RCC 7860 (cell line): ENCODE measurements at regions not wholly inside any gene's neighbourhood (a gene's known extent, or its start where the extent isn't known, plus 50 kb on each side); places are given as distances from the start of the nearest gene placed in this dataset.

Experiments used
- DNase-seq: peaks from one replicate; pipeline ENCODE4 v3.0.0-alpha.2; 2015; ENCODE audit warnings: low spot score
- FAIRE-seq: peaks from 2 replicates; lab custom pipeline; 2012; peaks lifted over from hg19 to GRCh38; lab: Jason Lieb, UNC

DNA sequence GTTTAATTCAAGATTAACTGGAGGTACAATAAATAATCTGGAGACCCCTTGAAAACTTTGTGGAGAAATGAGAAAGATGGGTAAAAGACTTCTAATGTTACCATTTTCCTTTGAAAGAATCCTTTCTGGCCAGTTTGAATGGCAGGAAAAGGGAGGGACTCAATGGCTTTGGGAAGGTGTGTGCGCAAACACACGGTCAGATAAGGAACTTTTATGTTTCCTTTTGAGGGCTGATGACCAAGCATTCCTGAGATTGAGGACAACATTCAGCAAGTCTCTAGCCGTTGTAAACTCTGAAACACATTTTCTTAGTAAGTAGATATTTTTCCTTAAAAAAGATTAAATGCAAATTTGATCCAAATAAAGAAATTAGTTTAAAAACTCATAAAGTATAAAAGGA lies 909.7 kb upstream of the TENM4 start:
- no peak for FAIRE-seq
- no peak for DNase-seq

- DNase-seq, result no peak
- FAIRE-seq, result no peak
These were observed 909.2 kb upstream of the TENM4 start for GRCh38 chr11:80349997-80350396.

DNA sequence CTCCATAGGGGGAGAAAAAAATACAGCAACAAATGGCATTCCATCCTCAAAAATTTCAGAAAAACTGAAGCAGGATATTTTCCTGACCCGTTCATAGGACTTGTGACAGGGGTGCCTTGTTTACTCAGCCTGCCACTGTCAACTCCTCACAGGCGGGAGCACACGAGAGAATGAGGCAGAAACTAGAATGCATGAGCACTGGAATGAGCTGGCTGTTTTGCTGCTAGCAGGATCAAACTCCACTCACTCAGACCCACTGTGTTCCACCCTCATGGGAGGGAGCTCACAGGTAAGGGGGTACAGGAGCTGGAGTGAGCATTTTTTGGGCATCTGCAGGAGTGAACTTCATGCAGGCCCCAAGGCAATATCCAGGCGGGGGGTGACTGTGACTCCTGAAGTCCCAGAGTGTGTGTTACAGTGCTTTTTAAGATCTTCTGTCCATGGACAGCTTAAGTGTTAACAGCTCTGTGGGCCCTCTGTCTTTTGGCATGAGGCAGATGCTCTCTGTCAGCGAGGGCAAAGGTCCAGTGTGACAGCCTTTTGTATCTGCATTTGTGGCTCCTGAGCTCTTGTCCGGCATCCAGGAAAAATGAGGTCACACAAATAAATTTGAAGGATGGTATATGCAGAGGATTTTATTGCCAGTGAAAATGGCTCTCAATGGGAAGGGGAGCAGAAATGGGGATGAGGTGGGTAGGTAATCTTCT lies 905.7 kb upstream of the TENM4 start:
- FAIRE-seq, result no peak
- DNase-seq, result no peak

DNA sequence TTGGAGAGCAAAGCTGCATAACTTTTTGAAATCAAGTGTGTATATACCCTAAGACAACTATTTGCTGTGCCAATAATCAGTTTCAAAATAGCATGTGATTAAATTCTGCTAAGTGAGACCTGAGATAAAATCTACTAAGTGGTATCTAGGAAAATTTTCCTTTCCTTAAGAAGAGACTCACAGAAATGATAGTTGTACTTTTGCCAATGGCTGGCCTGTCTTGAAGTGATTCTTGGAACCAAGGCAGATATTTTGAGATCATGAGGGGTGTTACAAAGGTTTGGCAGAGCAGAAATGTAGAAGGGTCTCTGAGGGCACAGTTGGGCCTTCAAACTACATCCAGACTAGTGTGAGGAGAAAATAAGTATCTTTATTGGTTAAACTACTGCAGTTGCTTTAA lies 902.6 kb upstream of the TENM4 start:
- FAIRE-seq (no peak), DNase-seq (no peak)

GRCh38 chr11:80338231-80338630 lies 897.4 kb upstream of the TENM4 start:
- FAIRE-seq, result no peak
- no peak for DNase-seq

DNA sequence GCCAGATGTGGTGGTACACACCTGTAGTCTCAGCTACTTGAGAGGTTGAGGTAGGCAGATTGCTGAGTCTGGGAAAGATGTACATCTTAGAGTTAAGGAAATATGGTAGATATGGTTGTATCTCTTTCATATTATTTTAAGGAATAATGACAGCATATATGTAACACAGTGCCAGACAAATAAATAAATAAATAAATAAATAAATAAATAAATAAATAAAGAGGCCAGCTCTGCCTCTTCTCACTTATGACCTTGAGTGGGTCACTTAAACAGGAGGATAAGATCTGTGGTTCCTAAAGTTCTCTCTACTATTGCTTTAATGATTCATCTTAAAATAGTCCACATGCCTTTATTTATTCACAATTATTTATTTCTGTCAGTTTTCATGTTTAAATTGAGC lies 890.9 kb upstream of the TENM4 start:
- DNase-seq (no peak), FAIRE-seq (no peak)

GRCh38 chr11:80330264-80330663 lies 889.4 kb upstream of the TENM4 start:
- no peak for FAIRE-seq

GRCh38 chr11:80328774-80329173 lies 887.9 kb upstream of the TENM4 start:
- no peak for FAIRE-seq

More at GRCh38 chr11:80330264-80330663, 889.4 kb upstream of the TENM4 start:
- no peak for DNase-seq

DNA sequence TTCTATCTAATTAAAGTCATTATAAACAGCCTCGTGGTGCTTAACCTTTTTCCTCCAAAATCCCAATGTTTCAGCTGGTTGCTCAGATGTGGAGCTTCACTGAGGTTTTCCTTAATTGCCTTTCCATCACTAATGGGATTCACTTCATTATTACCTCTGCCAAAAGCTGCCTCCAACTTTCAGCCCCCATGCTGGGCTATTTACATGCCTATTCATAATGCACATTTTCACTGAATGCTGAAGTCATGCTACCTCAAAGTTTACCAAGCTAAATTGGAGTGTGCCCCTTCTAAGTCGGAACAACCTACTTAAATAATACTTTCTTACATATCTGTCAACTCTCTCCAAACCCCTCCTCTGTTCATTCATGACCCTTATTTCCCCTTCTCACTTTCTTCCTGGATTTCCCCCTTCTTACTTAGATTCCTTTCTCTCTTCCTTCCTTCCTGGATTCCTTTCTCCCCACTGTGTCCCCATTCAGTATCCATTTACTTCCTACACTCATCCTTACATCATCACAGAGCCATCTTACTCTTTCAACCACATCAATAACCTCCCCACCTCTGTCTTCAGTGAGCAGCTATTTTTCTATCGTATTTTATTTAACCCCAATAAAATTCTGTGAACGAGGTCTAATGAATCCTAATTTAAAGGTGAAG lies 887.3 kb upstream of the TENM4 start:
- FAIRE-seq (no peak), DNase-seq (no peak)

More at GRCh38 chr11:80328774-80329173, 887.9 kb upstream of the TENM4 start:
- no peak for DNase-seq

DNA sequence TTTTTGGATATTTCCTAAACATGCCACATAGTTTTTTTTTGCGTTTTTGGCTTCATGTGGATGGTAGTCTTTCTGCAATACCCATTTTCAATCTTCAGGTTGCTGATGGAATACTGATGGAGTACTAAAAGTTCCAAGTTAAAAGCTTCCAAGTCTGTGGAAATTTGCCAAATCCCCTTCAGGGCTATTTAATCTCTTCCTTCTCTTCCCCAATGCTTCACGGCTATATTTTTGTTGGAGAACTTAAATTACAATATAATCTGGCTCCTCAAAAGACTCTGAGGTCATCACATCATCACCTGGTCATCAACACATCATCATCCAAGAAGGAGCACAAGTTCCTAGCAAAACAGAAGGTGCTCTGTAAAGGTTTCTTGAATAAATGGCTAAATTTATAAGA lies 881.0 kb upstream of the TENM4 start:
- FAIRE-seq (no peak), DNase-seq (no peak)

DNA sequence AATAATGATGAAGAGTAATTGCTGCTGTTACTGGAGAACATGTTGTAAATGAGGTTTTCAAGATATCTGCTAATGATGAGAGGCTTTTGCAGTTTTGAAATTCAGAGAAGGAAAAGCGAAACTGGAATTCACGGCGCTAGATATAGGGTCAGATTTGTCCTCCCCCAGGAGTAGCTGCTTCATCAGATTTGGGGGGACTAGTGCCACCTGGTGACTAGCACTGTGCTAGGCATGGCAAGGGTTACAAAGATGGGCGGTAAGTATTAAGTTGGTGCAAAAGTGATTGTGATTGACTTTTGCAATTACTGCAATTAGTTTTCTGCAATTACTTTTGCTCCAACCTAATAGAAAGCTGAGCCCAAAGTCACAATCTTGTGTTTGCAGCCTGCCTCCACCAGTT lies 879.9 kb upstream of the TENM4 start:
- DNase-seq (peak; percentile 49), FAIRE-seq (no peak)

GRCh38 chr11:80320226-80320625 lies 879.4 kb upstream of the TENM4 start:
- FAIRE-seq (no peak), DNase-seq (no peak)

DNA sequence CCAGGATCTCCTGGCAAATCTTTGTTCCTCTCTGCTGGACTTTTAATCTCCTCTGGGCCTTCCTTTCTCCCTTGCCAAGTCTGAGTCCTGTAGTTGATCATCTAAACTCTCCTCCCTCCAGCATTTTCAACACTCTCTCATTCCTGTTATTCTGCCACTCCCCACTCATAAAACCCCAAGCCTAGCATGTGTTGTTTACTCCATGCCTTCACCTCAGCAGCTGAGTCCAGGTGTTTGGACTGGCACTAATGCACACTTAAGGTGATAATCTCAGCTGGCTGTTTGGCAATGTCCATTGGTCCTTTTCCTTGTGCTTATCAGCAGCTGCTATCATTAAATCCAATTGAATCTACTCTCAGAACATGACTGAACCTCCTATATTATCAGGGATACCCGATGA lies 876.8 kb upstream of the TENM4 start:
- no peak for FAIRE-seq
- no peak for DNase-seq

DNA sequence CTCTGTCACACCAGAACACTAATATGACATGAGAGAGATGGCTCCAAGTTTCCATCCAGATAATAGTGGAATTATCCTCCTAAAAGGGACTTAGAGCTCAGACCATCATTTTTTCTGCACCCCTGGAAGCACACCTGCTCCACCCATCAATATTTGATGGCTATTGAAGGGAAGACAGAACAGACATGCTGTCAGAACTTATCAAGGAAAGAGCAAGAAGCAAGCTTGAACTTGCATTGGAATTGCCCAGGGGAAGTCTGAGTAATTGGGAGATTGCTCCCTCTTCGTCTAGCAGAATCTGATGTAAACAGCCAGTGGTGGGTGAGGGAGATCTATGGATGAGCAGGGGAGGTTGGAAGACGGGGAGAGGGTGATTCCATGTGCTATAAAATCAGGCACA lies 874.4 kb upstream of the TENM4 start:
- FAIRE-seq (no peak), DNase-seq (no peak)

- peak; percentile 10 for DNase-seq
- FAIRE-seq, result no peak
These were observed 868.5 kb upstream of the TENM4 start for GRCh38 chr11:80309301-80309700.

DNA sequence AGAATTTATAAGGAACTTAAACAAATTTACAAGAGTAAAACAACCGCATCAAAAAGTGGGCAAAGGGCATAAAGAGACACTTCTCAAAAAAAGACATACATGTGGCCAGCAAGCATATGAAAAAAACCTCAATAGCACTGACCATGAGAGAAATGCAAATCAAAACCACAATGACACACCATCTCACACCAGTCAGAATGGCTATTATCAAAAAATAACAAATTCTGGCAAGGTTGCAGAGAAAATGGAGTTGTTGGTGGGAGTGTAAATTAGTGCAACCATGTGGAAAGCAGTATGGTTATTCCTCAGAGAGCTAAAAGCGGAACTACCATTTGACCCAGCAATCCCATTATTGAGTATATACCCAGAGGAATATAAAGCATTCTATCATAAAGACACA lies 866.8 kb upstream of the TENM4 start:
- DNase-seq (no peak), FAIRE-seq (no peak)

GRCh38 chr11:80297858-80298632 lies 857.2 kb upstream of the TENM4 start:
- DNase-seq (peak; percentile 78), FAIRE-seq (peak; percentile 80)

GRCh38 chr11:80293293-80293692 lies 852.5 kb upstream of the TENM4 start:
- no peak for DNase-seq
- no peak for FAIRE-seq

GRCh38 chr11:80284946-80285785 lies 844.3 kb upstream of the TENM4 start:
- DNase-seq, result no peak
- no peak for FAIRE-seq

DNA sequence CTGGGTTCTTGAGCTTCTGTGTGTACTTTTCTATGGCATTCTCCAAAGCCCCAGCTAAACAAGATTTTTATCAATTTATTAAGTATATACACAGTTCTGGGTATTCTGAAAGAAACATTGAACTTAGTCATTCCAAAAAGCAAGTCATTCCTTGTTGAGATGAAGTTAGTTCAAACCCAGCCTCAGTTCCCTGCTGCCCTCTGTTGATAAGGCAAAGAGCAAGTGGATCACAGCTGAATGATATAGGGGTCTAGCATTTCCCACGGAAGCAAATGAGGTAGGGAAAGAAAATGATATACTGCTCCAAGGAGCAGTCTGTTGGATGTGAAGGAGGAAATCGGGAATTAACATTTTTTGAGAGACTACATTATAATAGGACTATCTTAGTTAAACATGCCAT lies 841.8 kb upstream of the TENM4 start:
- no peak for DNase-seq
- FAIRE-seq, result no peak

GRCh38 chr11:80281194-80281593 lies 840.4 kb upstream of the TENM4 start:
- no peak for FAIRE-seq
- DNase-seq, result no peak
